Karpas-422 (cell line): ENCODE measurements at regions not wholly inside any gene's neighbourhood (a gene's known extent, or its start where the extent isn't known, plus 50 kb on each side); places are given as distances from the start of the nearest gene placed in this dataset.
"Not testable (repeated sequence)": the region's sequence is repeated elsewhere in the genome, so short reads cannot be mapped to it uniquely, and the experiment has no call there.

Experiments
- DNase-seq: peaks from one replicate; pipeline ENCODE4 v3.0.0-alpha.2; 2015
- H2AFZ ChIP-seq: fragments of 200-600 bp; sonication (generic); 2 replicates; pipeline ENCODE4 v1.6.1; 2014; ENCODE audit warnings: antibody characterized with exemption, low read length, mixed read lengths
- H3K27ac ChIP-seq: fragments of 200-600 bp; sonication (generic); 2 replicates; pipeline ENCODE4 v1.5.1; 2014; ENCODE audit warnings: mild to moderate bottlenecking, low read length, moderate library complexity
- H3K27me3 ChIP-seq: fragments of 200-600 bp; sonication (generic); 2 replicates; pipeline ENCODE4 v1.6.1; 2014; ENCODE audit warnings: low read length, mixed read lengths
- H3K36me3 ChIP-seq: fragments of 200-600 bp; sonication (generic); 2 replicates; pipeline ENCODE4 v1.6.1; 2014; ENCODE audit warnings: low read length, mixed read lengths; ENCODE audit not compliant: insufficient read depth
- H3K4me1 ChIP-seq: fragments of 200-600 bp; sonication (generic); 2 replicates; pipeline ENCODE4 v1.6.1; 2014; ENCODE audit warnings: mild to moderate bottlenecking, low read length, mixed read lengths
- H3K4me2 ChIP-seq: fragments of 200-600 bp; sonication (generic); 2 replicates; pipeline ENCODE4 v1.6.1; 2014; ENCODE audit warnings: low read length, low read depth, mild to moderate bottlenecking; ENCODE audit not compliant: poor library complexity, severe bottlenecking
- H3K4me3 ChIP-seq: fragments of 200-600 bp; sonication (generic); 2 replicates; pipeline ENCODE4 v1.5.1; 2014; ENCODE audit warnings: mild to moderate bottlenecking, antibody characterized with exemption, low read length, mixed read lengths
- H3K79me2 ChIP-seq: fragments of 200-600 bp; sonication (generic); 2 replicates; pipeline ENCODE4 v1.6.1; 2014; ENCODE audit warnings: mild to moderate bottlenecking, low read length, mixed read lengths
- H3K9ac ChIP-seq: fragments of 200-600 bp; sonication (generic); 2 replicates; pipeline ENCODE4 v1.6.0; 2014; ENCODE audit warnings: low read length
- H3K9me2 ChIP-seq: fragments of 200-600 bp; sonication (generic), shearing (Covaris generic); replicated peaks from 2 replicates; pipeline ENCODE4 v1.6.0; 2014; ENCODE audit warnings: mild to moderate bottlenecking, low read length, moderate library complexity; ENCODE audit not compliant: insufficient read depth
- H3K9me3 ChIP-seq: fragments of 300-700, 200-600 bp; sonication (generic); 2 replicates; pipeline ENCODE4 v1.6.1; 2014; ENCODE audit warnings: low read length, mixed read lengths
- H4K20me1 ChIP-seq: fragments of 200-600 bp; sonication (generic); 2 replicates; pipeline ENCODE4 v1.6.1; 2014; ENCODE audit warnings: mild to moderate bottlenecking, antibody characterized with exemption, low read length, low read depth; ENCODE audit not compliant: insufficient read depth

DNA sequence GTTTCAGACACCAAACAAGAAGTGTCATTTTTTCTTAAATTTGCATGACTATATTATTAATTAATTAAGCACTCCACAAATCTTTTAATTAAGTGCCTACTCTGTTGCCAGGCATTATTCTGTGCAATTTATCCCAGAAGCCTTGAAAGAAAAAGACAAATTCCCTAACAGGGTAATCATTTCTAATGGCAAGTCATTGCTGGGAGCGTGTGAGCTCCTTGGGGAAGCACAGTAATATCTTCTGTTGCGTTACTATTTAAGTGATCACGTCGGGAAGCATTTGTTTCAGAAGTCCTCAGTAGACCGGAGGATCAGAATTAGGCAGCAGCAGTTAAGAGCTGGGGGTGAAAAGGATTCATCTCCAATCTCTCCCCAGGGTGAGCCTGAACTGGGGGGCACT, 276.8 kb upstream of the RNF32 start:
- H3K4me2 ChIP-seq, result no peak overlapping the region
- no peaks in the 10 kb centered on the region for H3K4me1 ChIP-seq
- H4K20me1 ChIP-seq, result no peaks in the 10 kb centered on the region
- no peaks in the 10 kb centered on the region for H3K9me2 ChIP-seq
- H2AFZ ChIP-seq, result no peak overlapping the region
- H3K79me2 ChIP-seq, result no peaks in the 10 kb centered on the region
- H3K9ac ChIP-seq, result no peak overlapping the region
- DNase-seq, result no peak
- no peaks in the 10 kb centered on the region for H3K27me3 ChIP-seq
- no peaks in the 10 kb centered on the region for H3K9me3 ChIP-seq
- H3K27ac ChIP-seq, result no peak overlapping the region
- no peak overlapping the region for H3K4me3 ChIP-seq
- H3K36me3 ChIP-seq, result no peaks in the 10 kb centered on the region

DNA sequence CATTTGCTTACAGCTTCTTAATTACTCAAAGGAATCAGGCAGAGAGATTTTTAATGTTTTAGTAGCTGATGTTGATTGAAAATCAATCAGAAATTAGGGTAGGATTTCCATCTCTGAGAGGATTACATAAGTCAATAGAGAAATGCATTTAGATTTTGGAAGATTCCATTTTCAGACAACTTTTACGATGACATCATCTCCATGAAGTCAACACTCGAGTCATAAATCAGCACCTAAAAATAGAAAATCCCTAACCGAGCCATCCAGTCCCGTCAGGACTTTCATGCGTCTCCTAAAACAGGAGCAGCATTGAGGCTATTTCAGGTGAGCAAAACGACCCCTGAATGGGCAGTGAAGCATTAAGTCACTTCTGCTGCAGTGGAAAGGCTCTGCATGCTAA, 279.7 kb upstream of the RNF32 start:
- Histone ChIP-seq H3K9ac (no peak overlapping the region), H3K4me2 (no peak overlapping the region), H3K79me2 (no peaks in the 10 kb centered on the region), H3K27ac (no peak overlapping the region), H3K27me3 (peaks cover 4% of the 10 kb centered on the region; the same call in 1 of the 2 replicates), H2AFZ (no peak overlapping the region), H3K36me3 (no peaks in the 10 kb centered on the region), H3K9me2 (no peaks in the 10 kb centered on the region), H4K20me1 (no peaks in the 10 kb centered on the region), H3K9me3 (no peaks in the 10 kb centered on the region), H3K4me3 (no peak overlapping the region), H3K4me1 (peaks cover 4% of the 10 kb centered on the region)
- DNase-seq, result no peak

DNA sequence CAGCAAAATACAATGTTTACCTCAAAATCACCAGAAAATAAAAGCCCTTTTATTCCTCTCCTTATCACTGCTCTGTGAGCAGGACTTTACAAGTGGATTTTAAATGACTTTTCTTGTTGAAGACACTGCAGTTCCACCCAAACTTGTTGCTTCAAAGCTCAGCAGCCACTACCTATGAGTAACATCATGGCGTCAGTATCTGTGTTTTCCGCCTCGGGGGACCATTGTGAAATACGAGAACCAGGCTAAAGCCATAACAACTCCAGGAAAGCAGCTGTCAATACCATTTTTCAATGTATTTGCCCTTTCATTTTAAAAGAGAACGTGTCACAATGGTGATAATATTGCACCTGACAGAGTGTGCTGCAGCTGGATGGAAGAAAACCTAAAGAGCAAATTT, 284.0 kb upstream of the RNF32 start:
- no peaks in the 10 kb centered on the region for H3K9me3 ChIP-seq
- no peaks in the 10 kb centered on the region for H3K36me3 ChIP-seq
- no peak overlapping the region for H3K27ac ChIP-seq
- H3K9me2 ChIP-seq, result no peaks in the 10 kb centered on the region
- peaks cover 4% of the 10 kb centered on the region; the same call in 1 of the 2 replicates for H3K27me3 ChIP-seq
- no peak overlapping the region for H3K4me3 ChIP-seq
- H2AFZ ChIP-seq, result no peak overlapping the region
- H3K9ac ChIP-seq, result no peak overlapping the region
- H4K20me1 ChIP-seq, result no peaks in the 10 kb centered on the region
- no peak overlapping the region for H3K4me2 ChIP-seq
- H3K4me1 ChIP-seq, result peaks cover 21% of the 10 kb centered on the region
- H3K79me2 ChIP-seq, result no peaks in the 10 kb centered on the region
- no peak for DNase-seq

- no peaks in the 10 kb centered on the region for H3K9me2 ChIP-seq
- H3K4me3 ChIP-seq, result no peak overlapping the region
- H3K9ac ChIP-seq, result no peak overlapping the region
- H3K4me1 ChIP-seq, result peaks cover 21% of the 10 kb centered on the region
- DNase-seq, result no peak
- no peaks in the 10 kb centered on the region for H3K9me3 ChIP-seq
- no peak overlapping the region for H3K4me2 ChIP-seq
- no peaks in the 10 kb centered on the region for H4K20me1 ChIP-seq
- no peak overlapping the region for H2AFZ ChIP-seq
- no peaks in the 10 kb centered on the region for H3K79me2 ChIP-seq
- no peak overlapping the region for H3K27ac ChIP-seq
- H3K27me3 ChIP-seq, result peaks cover 4% of the 10 kb centered on the region; the same call in 1 of the 2 replicates
- H3K36me3 ChIP-seq, result no peaks in the 10 kb centered on the region
Measured at GRCh38 chr7:156353352-156353751, 287.2 kb upstream of the RNF32 start.

DNA sequence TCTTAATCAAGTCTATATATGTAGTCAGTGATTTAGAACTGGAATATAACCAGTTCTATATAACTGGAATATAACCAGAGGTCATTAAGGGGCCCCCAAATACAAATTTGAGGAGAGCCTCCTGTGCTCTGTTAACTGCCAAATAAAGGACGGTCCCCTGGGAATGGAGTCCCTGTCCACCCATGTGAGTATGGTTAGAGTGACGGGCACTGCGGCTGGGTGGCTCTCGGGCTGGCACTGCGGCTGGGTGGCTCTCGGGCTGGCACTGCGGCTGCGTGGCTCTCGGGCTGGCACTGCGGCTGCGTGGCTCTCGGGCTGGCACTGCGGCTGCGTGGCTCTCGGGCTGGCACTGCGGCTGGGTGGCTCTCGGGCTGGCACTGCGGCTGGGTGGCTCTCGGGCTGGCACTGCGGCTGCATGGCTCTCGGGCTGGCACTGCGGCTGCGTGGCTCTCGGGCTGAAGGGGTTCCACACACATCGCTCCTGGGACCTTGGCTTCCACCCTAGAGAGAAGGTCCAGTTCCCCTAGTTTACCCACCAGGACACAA, 292.8 kb upstream of the RNF32 start:
- not testable (repeated sequence) for H3K79me2 ChIP-seq, H3K27me3 ChIP-seq, H3K4me2 ChIP-seq, H4K20me1 ChIP-seq, H3K36me3 ChIP-seq, H3K9me3 ChIP-seq, H2AFZ ChIP-seq, H3K27ac ChIP-seq, H3K4me1 ChIP-seq, H3K9ac ChIP-seq, H3K9me2 ChIP-seq, DNase-seq, H3K4me3 ChIP-seq

GRCh38 chr7:156347132-156347531, 293.4 kb upstream of the RNF32 start:
- Histone ChIP-seq H3K4me2 (no peak overlapping the region), H3K9me3 (no peaks in the 10 kb centered on the region), H3K9ac (no peak overlapping the region), H2AFZ (no peak overlapping the region), H3K9me2 (no peaks in the 10 kb centered on the region), H3K4me1 (no peaks in the 10 kb centered on the region), H3K4me3 (no peak overlapping the region), H3K79me2 (no peaks in the 10 kb centered on the region), H3K27ac (no peak overlapping the region), H3K27me3 (no peaks in the 10 kb centered on the region), H3K36me3 (no peaks in the 10 kb centered on the region; the same call in 1 of the 2 replicates), H4K20me1 (no peaks in the 10 kb centered on the region)
- DNase-seq, result no peak

GRCh38 chr7:156344595-156344994, 296.0 kb upstream of the RNF32 start:
- no peaks in the 10 kb centered on the region for H3K27me3 ChIP-seq
- no peaks in the 10 kb centered on the region for H3K9me2 ChIP-seq
- no peak overlapping the region for H2AFZ ChIP-seq
- no peaks in the 10 kb centered on the region for H3K79me2 ChIP-seq
- no peak overlapping the region for H3K27ac ChIP-seq
- no peaks in the 10 kb centered on the region for H4K20me1 ChIP-seq
- H3K9me3 ChIP-seq, result no peaks in the 10 kb centered on the region
- DNase-seq, result no peak
- H3K4me2 ChIP-seq, result no peak overlapping the region
- H3K4me3 ChIP-seq, result no peak overlapping the region
- H3K9ac ChIP-seq, result no peak overlapping the region
- H3K36me3 ChIP-seq, result no peaks in the 10 kb centered on the region; the same call in 1 of the 2 replicates
- H3K4me1 ChIP-seq, result peaks cover 3% of the 10 kb centered on the region; the same call in 1 of the 2 replicates

DNA sequence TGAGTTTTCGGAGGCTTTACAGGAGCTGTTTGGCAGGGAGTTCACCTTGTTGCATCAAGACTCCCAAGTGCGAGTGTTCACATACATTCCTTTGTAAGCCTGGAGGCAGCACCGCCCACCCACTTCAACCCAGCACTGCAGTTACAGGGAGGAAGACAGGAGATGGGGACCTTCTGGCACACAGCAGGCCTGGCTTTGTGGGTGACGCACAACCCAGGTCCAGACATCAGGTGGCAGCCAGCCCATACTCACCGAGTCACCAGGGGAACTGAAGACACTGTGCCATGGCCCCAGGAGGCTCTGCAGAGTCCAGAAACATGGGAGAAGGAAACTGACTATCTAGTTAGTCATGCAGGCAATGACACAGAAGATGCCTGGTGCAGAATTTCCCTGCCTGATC, 305.9 kb upstream of the RNF32 start:
- H4K20me1 ChIP-seq, result no peaks in the 10 kb centered on the region
- no peak overlapping the region for H3K4me3 ChIP-seq
- no peak overlapping the region for H3K4me2 ChIP-seq
- no peak overlapping the region for H3K9ac ChIP-seq
- no peaks in the 10 kb centered on the region; the same call in 1 of the 2 replicates for H3K27me3 ChIP-seq
- H3K36me3 ChIP-seq, result no peaks in the 10 kb centered on the region
- H3K4me1 ChIP-seq, result no peaks in the 10 kb centered on the region
- no peak overlapping the region for H3K27ac ChIP-seq
- no peak for DNase-seq
- H3K79me2 ChIP-seq, result no peaks in the 10 kb centered on the region
- no peak overlapping the region for H2AFZ ChIP-seq
- H3K9me2 ChIP-seq, result no peaks in the 10 kb centered on the region
- no peaks in the 10 kb centered on the region for H3K9me3 ChIP-seq

DNA sequence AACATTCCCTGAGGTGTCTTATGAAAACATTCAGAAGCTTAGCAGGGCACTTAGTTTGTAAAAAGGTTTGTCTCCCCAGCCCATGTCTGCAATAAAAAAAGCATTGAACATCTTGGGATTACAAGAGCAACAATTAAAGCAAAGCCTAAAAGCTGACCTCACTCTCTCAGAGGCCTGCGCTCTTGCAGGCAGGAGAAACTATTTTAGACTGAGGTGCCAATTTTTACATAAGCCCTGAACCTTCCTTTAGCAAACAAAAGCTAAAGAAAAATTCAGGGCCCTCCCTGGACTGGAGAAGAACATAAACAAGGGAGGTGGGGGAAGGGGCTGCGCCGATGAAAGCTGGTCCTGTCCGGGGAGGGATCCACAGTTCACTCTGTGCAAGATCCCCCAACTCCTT, 312.7 kb upstream of the RNF32 start:
- no peaks in the 10 kb centered on the region for H3K4me1 ChIP-seq
- H3K36me3 ChIP-seq, result no peaks in the 10 kb centered on the region
- H3K79me2 ChIP-seq, result no peaks in the 10 kb centered on the region
- no peaks in the 10 kb centered on the region for H4K20me1 ChIP-seq
- H3K27ac ChIP-seq, result no peak overlapping the region
- H3K27me3 ChIP-seq, result no peaks in the 10 kb centered on the region
- no peak overlapping the region for H2AFZ ChIP-seq
- no peak overlapping the region for H3K4me3 ChIP-seq
- no peaks in the 10 kb centered on the region for H3K9me2 ChIP-seq
- no peaks in the 10 kb centered on the region for H3K9me3 ChIP-seq
- no peak overlapping the region for H3K4me2 ChIP-seq
- no peak overlapping the region for H3K9ac ChIP-seq
- no peak for DNase-seq
